HEK293 (cell line): ENCODE measurements at regions not wholly inside any gene's neighbourhood (a gene's known extent, or its start where the extent isn't known, plus 50 kb on each side); places are given as distances from the start of the nearest gene placed in this dataset.
A peak's percentile ranks its signal among the peaks of the same experiment; 100 is the strongest.

Source experiments
- CTCF ChIA-PET: fragments of 350-600 bp; formaldehyde crosslinking; extraction: SDS; loops from one replicate; lab custom pipeline; 2021; ENCODE audit warnings: antibody characterized with exemption; lab: Yijun Ruan, JAX
- POLR2A ChIA-PET: fragments of 300-600 bp; formaldehyde crosslinking; extraction: SDS; loops from one replicate; lab custom pipeline; 2020; ENCODE audit warnings: antibody characterized with exemption, inconsistent platforms; lab: Yijun Ruan, JAX
- H3K27ac ChIP-seq: fragments of 200-500 bp; sonication (Bioruptor generic); 2 replicates; pipeline ENCODE4 v1.5.1; 2014; ENCODE audit warnings: low read depth, low read length, control low read depth, inconsistent platforms; ENCODE audit errors: extremely low read depth
- H3K36me3 ChIP-seq, 2 experiments: fragments of 200-500 bp in 1 of 2; sonication (Bioruptor generic) in 1 of 2; 1 replicate in 1 of 2; 2 replicates in 1 of 2; pipeline ENCODE4 v1.5.1; 2014 to 2017; ENCODE audit warnings: inconsistent platforms in 2 of 2, low read length in 2 of 2; ENCODE audit not compliant: control insufficient read depth in 2 of 2, insufficient read depth in 1 of 2
- H3K4me1 ChIP-seq: fragments of 200-500 bp; sonication (Bioruptor generic); 2 replicates; pipeline ENCODE4 v1.5.1; 2014; ENCODE audit warnings: mild to moderate bottlenecking, low read length, inconsistent platforms; ENCODE audit not compliant: control insufficient read depth, insufficient read depth
- H3K4me3 ChIP-seq: 2 replicates; pipeline ENCODE4 v1.5.1; 2011; ENCODE audit warnings: low read depth, mild to moderate bottlenecking, control low read depth, low read length, moderate library complexity
- H3K9me3 ChIP-seq: fragments of 200-500 bp; sonication (Bioruptor generic); 2 replicates; pipeline ENCODE4 v1.5.1; 2014; ENCODE audit warnings: low read depth, low read length, inconsistent platforms; ENCODE audit not compliant: control insufficient read depth, insufficient read depth
- BCL6B ChIP-seq: fragments of 450-650 bp; formaldehyde crosslinking; IDR thresholded peaks from 2 replicates; pipeline ENCODE4 v1.5.1; 2017; ENCODE audit warnings: missing biosample characterization, missing genetic modification characterization
- EGR2 ChIP-seq: fragments of 450-650 bp; formaldehyde crosslinking; IDR thresholded peaks from 2 replicates; pipeline ENCODE4 v1.5.1; 2016; ENCODE audit warnings: low read depth, missing biosample characterization, missing genetic modification characterization
- ELK4 ChIP-seq: IDR thresholded peaks from 2 replicates; pipeline ENCODE4 v1.6.1; 2011; ENCODE audit warnings: mild to moderate bottlenecking, low read depth, low read length, borderline replicate concordance
- HOXA7 ChIP-seq: sonication (generic); formaldehyde crosslinking; IDR thresholded peaks from 2 replicates; pipeline ENCODE4 v1.8.1; 2022; ENCODE audit warnings: missing genetic modification reagents, borderline replicate concordance
- MEIS1 ChIP-seq: sonication (generic); formaldehyde crosslinking; IDR thresholded peaks from 2 replicates; pipeline ENCODE4 v1.8.1; 2022; ENCODE audit warnings: missing genetic modification reagents, mild to moderate bottlenecking, borderline replicate concordance
- PRDM2 ChIP-seq: fragments of 450-650 bp; formaldehyde crosslinking; IDR thresholded peaks from 2 replicates; pipeline ENCODE4 v1.5.1; 2016; ENCODE audit warnings: missing biosample characterization, missing genetic modification characterization, borderline replicate concordance
- SETDB1 ChIP-seq: IDR thresholded peaks from one replicate; pipeline ENCODE4 v1.6.1; 2017; ENCODE audit warnings: mild to moderate bottlenecking, low read length, moderate library complexity, mixed read lengths; ENCODE audit not compliant: insufficient read length
- WT1 ChIP-seq: fragments of 450-650 bp; formaldehyde crosslinking; IDR thresholded peaks from 2 replicates; pipeline ENCODE4 v1.5.1; 2016; ENCODE audit warnings: missing biosample characterization, missing genetic modification characterization
- ZFHX2 ChIP-seq: fragments of 450-650 bp; formaldehyde crosslinking; conservative IDR thresholded peaks from 2 replicates; pipeline ENCODE4 v1.5.1; 2016; ENCODE audit warnings: missing biosample characterization, missing genetic modification characterization
- ZIC2 ChIP-seq: fragments of 450-650 bp; formaldehyde crosslinking; IDR thresholded peaks from 2 replicates; pipeline ENCODE4 v1.5.1; 2016; ENCODE audit warnings: missing biosample characterization, missing genetic modification characterization
- ZNF140 ChIP-seq: fragments of 450-650 bp; formaldehyde crosslinking; IDR thresholded peaks from 2 replicates; pipeline ENCODE4 v1.5.1; 2016; ENCODE audit warnings: missing biosample characterization, missing genetic modification characterization
- ZNF362 ChIP-seq: fragments of 450-650 bp; formaldehyde crosslinking; IDR thresholded peaks from 2 replicates; pipeline ENCODE4 v1.5.1; 2016; ENCODE audit warnings: missing biosample characterization, missing genetic modification characterization
- ZNF555 ChIP-seq: fragments of 450-650 bp; formaldehyde crosslinking; conservative IDR thresholded peaks from 2 replicates; pipeline ENCODE4 v1.5.1; 2017; ENCODE audit warnings: missing biosample characterization, mild to moderate bottlenecking, missing genetic modification characterization, inconsistent platforms
- ZNF585B ChIP-seq: fragments of 450-650 bp; formaldehyde crosslinking; IDR thresholded peaks from 2 replicates; pipeline ENCODE4 v1.5.1; 2016; ENCODE audit warnings: missing biosample characterization, missing genetic modification characterization
- ZNF704 ChIP-seq: fragments of 450-650 bp; formaldehyde crosslinking; IDR thresholded peaks from 2 replicates; pipeline ENCODE4 v1.5.1; 2016; ENCODE audit warnings: missing biosample characterization, missing genetic modification characterization
- ZSCAN23 ChIP-seq: fragments of 450-650 bp; formaldehyde crosslinking; IDR thresholded peaks from 2 replicates; pipeline ENCODE4 v1.5.1; 2016; ENCODE audit warnings: missing biosample characterization, missing genetic modification characterization
- ZSCAN5A ChIP-seq: fragments of 450-650 bp; formaldehyde crosslinking; IDR thresholded peaks from 2 replicates; pipeline ENCODE4 v1.5.1; 2016; ENCODE audit warnings: missing biosample characterization, missing genetic modification characterization

- H3K27ac ChIP-seq = no peak overlapping the region
- peaks cover 3% of the 10 kb centered on the region; the same call in 1 of the 2 replicates for H3K4me1 ChIP-seq
- CTCF ChIA-PET = interaction anchor here (0.6 to 0.7 kb wide), 2 partner anchors 73 to 332 kb away, joined by 3 read pairs; no protein-coding TSS in a partner anchor
- no peak overlapping the region for H3K4me3 ChIP-seq
- no peak for TF ChIP-seq ZSCAN23 (tag by site-specific recombination)
- TF ChIP-seq SETDB1 = peak; percentile 44
- peak; percentile 98 for TF ChIP-seq ZNF585B (tag by site-specific recombination)
- no peak for TF ChIP-seq EGR2 (tag by site-specific recombination)
- POLR2A ChIA-PET = no interaction called here
- H3K9me3 ChIP-seq = no peaks in the 10 kb centered on the region
- H3K36me3 ChIP-seq = no peaks in the 10 kb centered on the region
Measured at GRCh38 chr1:113215015-113215414, 142.0 kb downstream of the LRIG2 start.

- Histone ChIP-seq H3K4me1 (peaks cover 3% of the 10 kb centered on the region; the same call in 1 of the 2 replicates), H3K36me3 (no peaks in the 10 kb centered on the region), H3K4me3 (no peak overlapping the region), H3K9me3 (no peaks in the 10 kb centered on the region), H3K27ac (no peak overlapping the region)
- ChIA-PET POLR2A (interaction anchor here (2.0 kb wide), 1 partner anchor 173 kb away, joined by 8 read pairs; the partner anchor contains the start of gene MAGI3), CTCF (interaction anchor here (0.6 to 1.4 kb wide), 3 partner anchors 51 to 636 kb away, joined by 3 read pairs; no protein-coding TSS in a partner anchor)
- no peak for TF ChIP-seq ELK4
- no peak for TF ChIP-seq ZSCAN5A (tag by site-specific recombination)
- TF ChIP-seq ZNF555 = no peak
- no peak for TF ChIP-seq ZNF362 (tag by site-specific recombination)
- no peak for TF ChIP-seq HOXA7 (CRISPR knock-in tag)
- TF ChIP-seq WT1 (tag by site-specific recombination) = no peak
- TF ChIP-seq MEIS1 (CRISPR knock-in tag) = no peak
- no peak for TF ChIP-seq ZNF704 (tag by site-specific recombination)
- no peak for TF ChIP-seq ZNF140 (tag by site-specific recombination)
Measured at GRCh38 chr1:113216664-113217063, 143.7 kb downstream of the LRIG2 start.

GRCh38 chr1:113217447-113218208 is 144.6 kb downstream of the LRIG2 start:
- Histone ChIP-seq H3K9me3 (no peaks in the 10 kb centered on the region), H3K4me1 (peaks cover 3% of the 10 kb centered on the region; the same call in 1 of the 2 replicates), H3K36me3 (no peaks in the 10 kb centered on the region), H3K27ac (no peak overlapping the region), H3K4me3 (no peak overlapping the region)
- POLR2A ChIA-PET = interaction anchor here (2.0 kb wide), 1 partner anchor 172 kb away, joined by 8 read pairs; the partner anchor contains the start of gene MAGI3
- CTCF ChIA-PET = interaction anchor here (0.6 to 1.5 kb wide), 4 partner anchors 22 to 635 kb away, joined by 3 read pairs; no protein-coding TSS in a partner anchor
- peak; percentile 62; the same call in 1 of the 2 replicates for TF ChIP-seq BCL6B (tag by site-specific recombination)
- peak; percentile 49 for TF ChIP-seq ZIC2 (tag by site-specific recombination)
- peak; percentile 67 for TF ChIP-seq ZFHX2 (tag by site-specific recombination)
- no peak for TF ChIP-seq PRDM2
